ENCODE measurements at regions not wholly inside any gene's neighbourhood (a gene's known extent, or its start where the extent isn't known, plus 50 kb on each side); places are given as distances from the start of the nearest gene placed in this dataset.

DNA sequence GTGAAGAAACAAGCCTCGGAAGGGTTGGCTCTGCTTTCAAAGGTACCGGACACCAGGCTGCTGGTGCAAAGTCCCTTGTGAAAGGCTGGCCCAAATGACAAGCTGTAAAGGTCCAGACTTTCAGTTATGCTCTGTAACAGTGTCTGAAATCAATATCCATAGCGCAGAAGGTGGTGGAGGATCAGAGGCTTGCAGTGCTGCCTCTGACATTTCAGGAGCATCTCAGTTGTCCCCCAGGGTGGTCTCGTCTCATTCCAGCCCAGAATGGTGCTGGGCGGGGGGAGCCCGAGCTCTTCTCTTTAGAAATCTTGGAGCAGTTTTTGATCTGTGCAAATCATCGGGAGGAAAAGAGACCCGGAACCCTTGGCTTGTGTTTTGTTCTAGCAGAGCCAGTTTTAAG is 402.3 kb upstream of the RGMA start:
- Histone ChIP-seq H3K36me3 (no peaks in the 10 kb centered on the region), H3K27ac (no peak overlapping the region), H3K9me3 (no peaks in the 10 kb centered on the region), H3K27me3 (replicated peaks in 1 of 7) (no peaks in the 10 kb centered on the region), H3K4me3 (no peak overlapping the region), H3K4me1 (no peaks in the 10 kb centered on the region)
- WGBS, 5 donors: 81 to 91% (median 88%) methylated on average over 8 of the region's 8 CpGs
- TF ChIP-seq, protein P1, sequence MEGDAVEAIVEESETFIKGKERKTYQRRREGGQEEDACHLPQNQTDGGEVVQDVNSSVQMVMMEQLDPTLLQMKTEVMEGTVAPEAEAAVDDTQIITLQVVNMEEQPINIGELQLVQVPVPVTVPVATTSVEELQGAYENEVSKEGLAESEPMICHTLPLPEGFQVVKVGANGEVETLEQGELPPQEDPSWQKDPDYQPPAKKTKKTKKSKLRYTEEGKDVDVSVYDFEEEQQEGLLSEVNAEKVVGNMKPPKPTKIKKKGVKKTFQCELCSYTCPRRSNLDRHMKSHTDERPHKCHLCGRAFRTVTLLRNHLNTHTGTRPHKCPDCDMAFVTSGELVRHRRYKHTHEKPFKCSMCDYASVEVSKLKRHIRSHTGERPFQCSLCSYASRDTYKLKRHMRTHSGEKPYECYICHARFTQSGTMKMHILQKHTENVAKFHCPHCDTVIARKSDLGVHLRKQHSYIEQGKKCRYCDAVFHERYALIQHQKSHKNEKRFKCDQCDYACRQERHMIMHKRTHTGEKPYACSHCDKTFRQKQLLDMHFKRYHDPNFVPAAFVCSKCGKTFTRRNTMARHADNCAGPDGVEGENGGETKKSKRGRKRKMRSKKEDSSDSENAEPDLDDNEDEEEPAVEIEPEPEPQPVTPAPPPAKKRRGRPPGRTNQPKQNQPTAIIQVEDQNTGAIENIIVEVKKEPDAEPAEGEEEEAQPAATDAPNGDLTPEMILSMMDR (IDR thresholded peaks at IDR 0.05 in 8 of 11, conservative IDR thresholded peaks at IDR 0.05 in 3 of 11): no peak
- no peak for TF ChIP-seq POLR2AphosphoS5 (IDR thresholded peaks at IDR 0.05)
- no peak for TF ChIP-seq POLR2A (IDR thresholded peaks at IDR 0.05)
- intact Hi-C loops (cut with DNase I; ENCODE audit: low total_unique reads): no loop called here
- no peak for DNase-seq

DNA sequence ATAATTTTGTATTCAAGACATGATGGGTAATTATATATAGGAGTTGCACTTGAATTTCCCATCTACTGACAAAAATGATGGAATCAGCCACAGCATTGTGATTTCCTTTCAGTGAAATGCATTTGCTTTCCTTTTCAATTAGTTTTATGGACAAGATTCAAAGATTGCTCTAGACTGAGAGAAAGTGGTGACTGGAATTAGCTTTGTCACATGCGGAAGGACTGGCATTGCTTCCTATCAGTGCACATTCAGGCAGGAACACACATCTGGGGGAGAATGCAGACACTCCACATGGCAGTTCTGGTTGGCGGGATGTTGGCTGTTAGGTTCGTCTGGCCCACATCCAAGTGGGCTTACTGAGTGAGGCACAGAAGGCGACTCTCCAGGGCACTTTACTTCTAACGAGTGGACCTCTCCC is 399.3 kb upstream of the RGMA start:
- Histone ChIP-seq H3K36me3 (no peaks in the 10 kb centered on the region), H3K27me3 (replicated peaks in 1 of 7) (no peaks in the 10 kb centered on the region), H3K4me3 (no peak overlapping the region), H3K4me1 (no peaks in the 10 kb centered on the region), H3K9me3 (no peaks in the 10 kb centered on the region), H3K27ac (no peak overlapping the region)
- no peak for TF ChIP-seq POLR2A (IDR thresholded peaks at IDR 0.05)
- no peak for DNase-seq
- WGBS, 5 donors: 71 to 81% (median 75%) methylated on average over 5 of the region's 5 CpGs
- intact Hi-C loops (cut with DNase I; ENCODE audit: low total_unique reads): no loop called here

DNA sequence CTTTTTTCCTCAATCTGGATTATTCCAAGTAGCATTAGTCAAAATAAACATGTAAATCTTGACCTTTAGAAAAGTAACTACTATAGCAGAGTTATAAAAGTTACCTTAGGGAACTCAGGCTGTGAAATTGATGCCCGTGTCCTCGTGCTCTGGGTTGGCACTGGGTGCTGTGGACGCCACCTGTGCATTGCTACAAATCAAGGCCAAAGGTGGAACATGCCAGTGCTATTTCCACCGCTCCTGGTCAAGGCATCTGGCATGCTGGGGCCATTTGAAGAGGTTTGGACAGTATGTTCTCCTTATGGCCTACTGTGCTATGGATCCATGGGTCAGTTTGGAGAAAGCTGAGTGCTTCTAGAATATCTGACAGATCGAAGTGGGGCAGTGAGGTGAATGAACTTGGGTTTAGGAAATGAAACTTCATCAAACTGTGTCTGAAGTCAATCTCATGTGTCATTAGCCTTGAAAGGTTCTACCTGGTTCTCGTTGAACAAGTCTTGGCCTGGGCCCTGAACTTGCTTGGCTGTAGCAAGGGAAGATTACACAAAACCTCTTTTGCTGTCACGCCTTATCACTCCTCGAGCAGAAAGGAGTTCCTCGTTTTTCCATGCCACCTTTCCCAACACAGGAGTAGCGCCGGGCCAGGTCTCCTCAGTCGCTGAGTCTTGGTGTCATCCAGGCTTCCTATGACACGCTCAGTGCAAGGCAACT is 397.6 kb upstream of the RGMA start:
- Histone ChIP-seq H3K36me3 (no peaks in the 10 kb centered on the region), H3K9me3 (no peaks in the 10 kb centered on the region), H3K4me3 (no peak overlapping the region), H3K27ac (no peak overlapping the region), H3K4me1 (no peaks in the 10 kb centered on the region), H3K27me3 (replicated peaks in 1 of 7) (no peaks in the 10 kb centered on the region)
- TF ChIP-seq POLR2AphosphoS5 (IDR thresholded peaks at IDR 0.05) (no peak), POLR2A (IDR thresholded peaks at IDR 0.05) (no peak)
- TF ChIP-seq, protein P1 (IDR thresholded peaks at IDR 0.05 in 8 of 11, conservative IDR thresholded peaks at IDR 0.05 in 3 of 11): no peak
- intact Hi-C loops (cut with DNase I; ENCODE audit: low total_unique reads): no loop called here
- WGBS, 5 donors: 80 to 92% (median 84%) methylated on average over 13 of the region's 13 CpGs
- no peak for DNase-seq

DNA sequence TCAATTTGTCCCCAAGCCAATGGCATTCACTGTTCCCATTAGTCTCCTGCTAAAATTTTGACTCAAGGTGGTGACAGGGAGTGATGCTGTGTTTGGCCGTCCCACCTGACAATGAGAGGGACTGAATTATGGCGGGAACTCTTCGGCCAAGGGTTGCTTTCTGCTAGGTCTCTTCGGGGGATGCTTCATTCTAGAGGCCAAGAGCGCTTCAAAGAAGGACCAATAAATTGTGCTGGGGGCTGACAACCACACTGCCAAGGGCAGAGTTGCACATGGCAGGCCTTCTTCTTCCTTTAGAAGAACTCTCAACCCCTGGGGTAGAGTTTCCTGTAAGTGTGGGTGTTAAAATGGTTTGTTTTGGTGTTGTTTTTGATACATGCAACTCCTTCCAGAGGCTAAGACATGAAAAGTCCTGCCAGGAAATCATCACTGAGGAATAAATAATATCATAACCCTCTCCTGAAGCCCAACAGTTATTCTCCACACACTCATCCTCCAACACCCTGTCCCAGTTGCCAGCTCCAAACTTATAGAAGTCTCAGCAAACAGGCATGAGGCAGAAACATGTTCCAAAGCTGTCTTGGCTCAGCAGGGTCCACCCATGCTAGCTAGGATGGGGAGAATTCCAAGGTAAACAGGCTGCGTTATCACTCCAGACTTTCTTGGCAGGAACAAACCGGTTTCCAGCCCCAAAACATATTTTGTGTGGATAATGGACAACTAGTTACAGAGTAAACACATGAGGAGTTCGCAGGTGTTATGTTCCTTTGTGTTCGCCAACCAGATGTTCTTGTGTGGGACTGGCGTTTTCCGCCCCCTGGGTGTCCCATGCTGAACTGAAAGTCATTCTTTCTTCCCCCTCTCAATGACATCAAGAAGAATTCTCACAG is 396.7 kb upstream of the RGMA start:
- Histone ChIP-seq H3K4me3 (no peak overlapping the region), H3K27ac (no peak overlapping the region), H3K9me3 (no peaks in the 10 kb centered on the region), H3K27me3 (replicated peaks in 1 of 7) (no peaks in the 10 kb centered on the region), H3K36me3 (no peaks in the 10 kb centered on the region), H3K4me1 (no peaks in the 10 kb centered on the region)
- DNase-seq: no peak
- whole genome bisulfite sequencing, 5 donors: 78 to 93% (median 84%) methylated on average over 11 of the region's 11 CpGs
- intact Hi-C loops (cut with DNase I; ENCODE audit: low total_unique reads): no loop called here
- no peak for TF ChIP-seq POLR2AphosphoS5 (IDR thresholded peaks at IDR 0.05)
- TF ChIP-seq, protein P1 (IDR thresholded peaks at IDR 0.05 in 8 of 11, conservative IDR thresholded peaks at IDR 0.05 in 3 of 11): no peak
- TF ChIP-seq POLR2A (IDR thresholded peaks at IDR 0.05): no peak

Data from spleen (tissue), 11 donors.